Stimulated activated CD4-positive, alpha-beta T cell treated with anti-CD3 and anti-CD28 coated beads, Interleukin-4, amount 100 ng/mL, for 1 hour (primary cell): ENCODE measurements at regions not wholly inside any gene's neighbourhood (a gene's known extent, or its start where the extent isn't known, plus 50 kb on each side); places are given as distances from the start of the nearest gene placed in this dataset.

Experiments
- DNase-seq: peaks from one replicate; pipeline ENCODE4 v3.0.0-alpha.2; 2020

DNA sequence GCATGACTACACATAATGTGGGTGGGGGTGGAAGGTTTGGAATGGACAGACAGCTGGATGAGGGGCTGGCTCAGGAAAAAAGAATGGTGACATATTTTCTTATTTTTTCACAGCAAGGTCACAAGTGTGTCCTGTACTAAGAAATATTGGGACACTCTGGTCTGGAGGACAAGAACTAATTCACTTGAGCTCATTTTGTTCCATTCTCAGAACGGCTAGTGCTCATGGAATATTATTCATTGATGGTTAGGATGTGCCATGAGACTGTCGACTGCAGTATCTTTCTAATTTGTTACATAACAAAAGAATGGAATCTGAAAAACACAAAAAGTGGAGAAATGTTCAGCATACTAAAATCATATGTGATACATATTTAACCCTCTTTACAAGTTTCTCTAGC lies 149.5 kb downstream of the BMP4 start:
- DNase-seq, result no peak

GRCh38 chr14:53796734-53797133 lies 159.9 kb downstream of the BMP4 start:
- no peak for DNase-seq

DNA sequence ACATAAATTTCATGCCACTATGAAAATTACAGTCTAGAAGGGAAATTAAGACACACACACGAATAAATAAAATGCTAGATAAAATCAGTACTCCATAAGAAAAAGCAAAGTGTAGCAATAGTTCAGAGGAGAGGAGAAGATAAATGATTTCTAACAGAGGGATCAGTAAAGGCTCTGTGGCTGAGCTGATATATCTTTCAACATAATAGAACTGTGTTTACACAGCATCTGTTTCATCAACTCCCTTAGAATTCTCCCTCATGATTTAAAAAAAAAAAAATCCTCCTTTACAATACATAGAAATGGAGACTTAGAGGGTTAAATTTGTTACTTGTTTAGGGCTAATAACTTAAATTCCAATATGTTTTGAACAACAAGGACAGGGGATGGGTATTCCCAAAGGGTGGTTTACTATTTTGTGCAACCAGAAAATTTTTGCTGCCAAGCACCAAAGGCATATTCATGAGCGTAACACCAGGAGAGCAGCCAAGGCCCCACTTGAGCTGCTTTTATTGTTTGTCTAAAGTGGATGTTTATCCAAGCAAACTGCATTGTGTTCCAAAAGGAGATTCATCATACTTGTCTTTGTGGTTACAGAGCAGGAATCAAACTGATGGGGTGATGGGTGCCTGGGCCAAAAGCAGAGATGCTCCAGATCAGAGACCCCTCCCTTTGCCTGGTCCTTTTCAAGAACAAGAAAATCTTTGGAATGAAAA lies 162.7 kb downstream of the BMP4 start:
- no peak for DNase-seq

DNA sequence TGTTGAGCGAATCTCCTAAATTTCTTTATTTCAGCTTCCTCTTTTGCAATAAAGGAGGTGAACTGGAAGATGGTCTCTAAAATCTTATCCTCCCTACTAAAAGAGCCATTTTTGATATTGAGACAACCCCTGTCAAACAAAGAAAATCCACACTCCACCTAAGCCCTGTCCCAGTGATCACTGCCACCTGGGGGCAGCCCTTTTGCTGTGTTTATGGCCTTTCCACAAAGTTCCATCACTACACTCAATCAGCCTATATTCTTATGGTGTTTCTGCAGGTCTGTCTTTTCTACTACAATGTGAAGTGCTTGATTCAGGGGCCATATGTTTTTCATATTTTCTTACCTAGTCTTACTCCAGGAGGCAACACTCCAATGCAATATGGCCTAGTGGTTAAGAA lies 163.7 kb downstream of the BMP4 start:
- no peak for DNase-seq

DNA sequence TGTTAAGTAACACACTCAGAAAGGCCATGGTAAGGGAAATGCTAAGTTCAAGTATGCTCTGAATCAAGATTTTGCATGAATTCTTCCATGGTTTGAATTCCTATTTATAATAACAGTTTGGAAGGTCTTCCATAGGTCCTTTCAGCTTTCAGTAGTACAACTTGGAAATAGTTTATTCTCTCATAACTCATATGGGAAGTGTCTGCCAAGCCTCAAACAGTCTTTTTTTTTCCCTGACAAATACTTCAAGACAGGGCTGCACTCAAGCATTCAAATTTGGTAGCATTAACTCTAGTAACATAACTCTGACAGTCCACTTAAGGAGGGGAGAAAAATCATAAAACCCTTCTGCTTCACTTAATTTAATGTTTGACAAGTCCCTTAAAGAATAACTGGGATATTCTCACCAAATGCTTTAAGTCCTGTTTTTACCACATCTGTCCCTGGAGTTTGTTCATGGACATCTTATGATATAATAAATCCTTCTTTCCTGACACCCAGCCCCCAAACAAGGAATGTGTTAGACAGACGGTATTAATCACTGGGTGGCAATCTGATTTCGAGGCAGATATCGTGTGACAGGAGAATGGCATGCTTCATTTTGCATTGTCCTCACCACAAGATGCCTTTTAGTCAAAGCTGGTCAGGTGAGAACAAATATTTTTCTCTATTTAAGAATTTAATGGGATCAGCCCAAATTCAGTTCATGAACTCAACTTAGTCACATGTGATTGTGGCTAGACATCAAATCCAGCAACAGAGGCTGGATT lies 165.7 kb downstream of the BMP4 start:
- no peak for DNase-seq

DNA sequence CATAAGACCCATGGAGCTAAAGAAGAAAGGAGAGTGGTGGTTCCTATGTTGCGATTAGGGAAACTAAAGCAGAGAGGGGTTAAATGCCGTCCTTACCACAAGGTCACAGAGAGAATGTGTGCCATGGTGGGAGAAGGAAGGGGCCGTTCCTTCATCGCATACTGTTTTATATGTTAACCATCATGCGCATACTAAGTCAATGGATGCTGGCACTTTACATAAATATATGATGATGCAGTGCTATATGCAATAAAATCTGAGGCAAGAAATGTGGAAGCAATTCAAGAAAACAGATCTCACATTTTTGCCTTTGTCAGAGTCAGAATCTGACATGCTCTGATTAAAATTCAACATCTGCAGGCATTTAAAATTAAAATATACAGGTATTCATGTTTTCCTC lies 168.1 kb downstream of the BMP4 start:
- no peak for DNase-seq

- DNase-seq, result no peak
Observed at GRCh38 chr14:53786045-53786444, 170.6 kb downstream of the BMP4 start.

- DNase-seq, result no peak
Observed at GRCh38 chr14:53784688-53785087, 171.9 kb downstream of the BMP4 start.

DNA sequence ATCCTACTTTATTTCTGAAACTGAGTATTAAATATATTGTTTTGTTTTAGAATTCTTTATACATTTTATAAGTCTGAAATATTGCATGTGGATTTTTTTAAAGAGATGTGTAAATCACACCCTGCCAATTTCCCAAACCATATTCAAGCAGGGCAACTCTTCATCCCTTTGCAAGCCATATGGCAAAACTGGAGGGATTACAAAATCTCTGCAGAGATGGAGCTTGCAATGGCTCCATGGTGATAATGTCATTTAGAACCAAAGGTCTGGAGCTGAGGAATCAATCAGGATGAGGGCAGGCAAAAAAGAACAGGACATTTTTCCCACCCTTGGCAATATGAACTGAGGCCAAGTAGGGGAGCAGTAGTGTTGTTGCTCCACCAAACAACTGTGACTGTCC lies 173.4 kb downstream of the BMP4 start:
- no peak for DNase-seq

- DNase-seq, result no peak
Observed at GRCh38 chr14:53780051-53780555, 176.5 kb downstream of the BMP4 start.

DNA sequence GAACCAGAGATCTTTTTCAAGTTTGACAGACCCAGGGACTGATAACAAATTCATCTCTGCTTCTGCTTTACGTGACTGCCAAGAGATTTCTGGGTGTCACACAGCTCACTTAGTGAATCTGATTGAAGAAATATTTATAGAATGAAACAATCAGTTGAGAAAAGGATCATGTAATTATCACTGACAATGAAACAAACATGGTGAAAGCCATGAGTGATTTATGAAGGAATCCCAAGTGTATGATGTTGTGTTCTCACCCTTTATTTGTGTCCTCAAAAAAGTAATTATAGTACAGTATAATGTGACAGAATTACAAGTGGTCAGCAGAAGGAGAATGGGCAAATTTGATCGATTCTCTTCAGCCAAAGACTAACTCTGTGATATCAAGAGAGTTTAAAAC lies 177.3 kb downstream of the BMP4 start:
- DNase-seq, result no peak

DNA sequence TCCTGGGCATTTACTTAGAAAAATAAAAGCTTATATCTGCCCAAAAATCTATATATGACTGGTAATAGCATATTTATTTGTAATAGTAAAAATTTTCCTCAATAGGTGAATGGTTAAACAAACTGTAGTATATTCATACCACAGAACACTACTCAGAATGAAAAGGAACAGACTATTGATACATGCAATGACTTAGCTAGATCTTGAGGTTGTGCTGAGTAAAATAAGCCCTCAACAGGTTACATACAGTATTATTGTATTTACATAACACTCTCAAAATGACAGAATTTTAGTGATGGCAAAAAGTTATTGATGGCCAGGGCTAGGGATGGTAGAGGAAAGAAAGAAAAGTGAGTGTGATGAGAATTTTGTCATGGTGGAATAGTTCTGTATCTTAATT lies 178.4 kb downstream of the BMP4 start:
- no peak for DNase-seq

DNA sequence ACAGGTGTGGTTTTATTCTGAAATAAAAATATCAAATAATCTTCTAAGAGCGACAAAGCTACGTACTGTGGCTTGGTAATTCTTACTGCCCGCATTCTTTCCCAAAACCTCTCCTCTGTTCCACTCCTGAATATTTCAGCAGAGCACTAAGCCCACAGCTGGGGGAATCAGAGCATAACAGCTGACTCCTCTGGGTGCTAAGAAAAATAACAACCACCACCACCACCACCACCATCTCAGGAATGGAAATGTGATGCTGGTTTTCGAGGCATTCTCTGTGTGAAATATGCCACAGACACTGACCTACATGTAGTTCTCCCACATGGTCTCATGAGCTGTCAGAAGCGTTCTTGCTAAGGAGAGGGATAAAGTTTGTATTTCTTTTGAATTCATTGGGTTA lies 183.7 kb downstream of the BMP4 start:
- no peak for DNase-seq

DNA sequence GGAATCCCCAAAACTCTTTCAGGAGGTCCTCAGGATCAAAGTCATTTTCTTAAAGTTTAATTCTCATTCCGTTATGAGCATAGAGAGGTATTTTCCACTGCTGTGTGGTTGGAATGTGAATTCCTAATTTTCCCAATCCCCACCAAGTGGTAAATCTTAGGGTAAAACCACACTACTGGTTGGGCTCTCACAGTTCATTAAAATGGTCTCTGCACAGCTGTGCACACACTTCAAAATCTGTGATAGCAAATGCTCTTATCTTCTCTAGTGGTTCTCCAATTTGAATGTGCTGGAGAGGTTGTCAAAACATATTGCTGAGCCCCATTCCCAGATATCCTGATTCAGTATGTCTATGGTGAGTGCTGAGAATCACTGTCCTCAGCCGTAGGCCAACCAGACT lies 189.1 kb downstream of the BMP4 start:
- DNase-seq, result no peak

DNA sequence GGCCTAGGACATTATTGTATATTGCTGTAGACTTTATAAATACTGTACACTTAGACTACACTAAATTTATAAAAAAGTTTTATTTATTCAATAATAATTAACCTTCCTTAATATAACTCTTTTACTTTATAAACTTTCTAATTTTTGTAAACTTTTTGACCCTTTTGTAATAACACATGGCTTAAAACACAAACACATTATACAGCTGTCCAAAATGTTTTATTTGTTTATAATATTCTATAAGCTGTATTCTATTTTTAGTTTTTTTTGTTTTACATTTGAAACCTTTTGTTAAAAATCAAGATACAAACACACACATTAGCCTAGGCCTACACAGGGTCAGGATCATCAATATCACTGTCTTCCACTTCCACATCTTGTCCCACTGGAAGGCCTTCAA lies 190.0 kb downstream of the BMP4 start:
- DNase-seq, result no peak

- DNase-seq, result no peak
Observed at GRCh38 chr14:53766106-53766505, 190.5 kb downstream of the BMP4 start.

DNA sequence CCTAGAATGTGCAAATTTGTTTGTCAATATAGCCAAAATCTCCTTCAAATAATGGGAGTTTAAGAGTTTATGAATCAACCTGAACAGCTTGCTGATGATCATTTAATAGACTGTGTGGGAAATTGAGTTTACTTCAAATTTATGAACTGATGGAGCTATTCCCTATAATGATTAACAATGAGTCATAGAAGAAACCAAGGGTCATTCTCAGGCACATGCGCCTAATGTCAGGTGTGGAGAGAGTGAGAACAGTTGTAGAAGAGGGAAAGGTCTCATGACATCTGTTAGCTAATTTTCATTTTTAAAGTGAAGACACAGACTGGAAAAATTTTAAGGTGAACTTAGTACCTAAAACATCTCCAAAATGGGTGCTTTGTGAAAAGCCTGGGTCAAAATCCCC lies 191.8 kb downstream of the BMP4 start:
- no peak for DNase-seq

GRCh38 chr14:53758141-53758540 lies 198.5 kb downstream of the BMP4 start:
- DNase-seq, result no peak

- no peak for DNase-seq
Observed at GRCh38 chr14:53757732-53758131, 198.9 kb downstream of the BMP4 start.

DNA sequence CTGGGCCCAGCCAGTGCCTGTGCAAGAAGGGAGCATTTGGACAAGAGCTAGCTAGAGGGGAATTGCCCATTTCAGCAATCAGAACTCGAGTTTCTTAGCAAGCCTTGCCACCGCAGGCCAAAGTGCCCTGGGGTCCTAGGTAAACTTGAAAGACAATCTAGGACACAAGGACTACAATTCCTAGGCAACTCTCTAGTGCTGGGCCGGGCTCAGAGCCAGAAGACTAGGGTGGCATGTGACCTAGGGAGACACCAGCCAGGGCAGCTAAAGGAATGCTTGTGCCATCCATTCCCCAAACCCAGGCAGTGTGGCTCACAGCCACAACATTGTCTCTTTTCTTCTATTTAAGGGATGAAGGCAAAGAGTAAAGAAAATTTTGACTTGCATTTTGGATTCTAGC lies 205.0 kb downstream of the BMP4 start:
- no peak for DNase-seq

- no peak for DNase-seq
Observed at GRCh38 chr14:53748691-53749090, 207.9 kb downstream of the BMP4 start.

DNA sequence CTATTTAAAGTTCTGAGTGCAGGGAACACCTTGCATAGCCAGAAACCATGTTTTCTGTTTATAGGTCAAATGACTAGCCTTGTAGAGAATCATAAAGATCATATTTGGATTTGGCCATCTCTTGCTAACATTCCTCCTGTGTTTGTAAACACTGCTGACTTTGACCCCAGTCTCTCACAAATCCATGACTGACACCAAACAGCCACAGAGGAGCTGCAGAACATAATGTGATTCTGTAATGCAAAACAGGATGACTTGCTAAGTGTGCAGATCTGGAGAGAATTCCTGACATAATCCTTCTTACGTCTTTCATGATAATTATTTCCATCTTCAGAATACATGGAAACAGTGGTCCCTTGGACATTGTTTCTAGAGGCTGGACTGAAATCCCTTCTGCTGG lies 211.8 kb downstream of the BMP4 start:
- no peak for DNase-seq

- no peak for DNase-seq
Observed at GRCh38 chr14:53743371-53743770, 213.3 kb downstream of the BMP4 start.

- no peak for DNase-seq
Observed at GRCh38 chr14:53742233-53742620, 214.4 kb downstream of the BMP4 start.
